ENCODE measurements at regions not wholly inside any gene's neighbourhood (a gene's known extent, or its start where the extent isn't known, plus 50 kb on each side); places are given as distances from the start of the nearest gene placed in this dataset.

- DNase-seq = no peak
- no peak for TF ChIP-seq CTCF (IDR thresholded peaks at IDR 0.05)
- H3K9me3 ChIP-seq = no peaks in the 10 kb centered on the region
- no peak overlapping the region for H3K27ac ChIP-seq
- no peaks in the 10 kb centered on the region for H3K27me3 ChIP-seq
- no peaks in the 10 kb centered on the region for H3K36me3 ChIP-seq
- no peak for ATAC-seq
- intact Hi-C loops (cut with DNase I) = no loop called here
- no peaks in the 10 kb centered on the region for H3K4me1 ChIP-seq
- no peak overlapping the region for H3K4me3 ChIP-seq
Observed at GRCh38 chr2:38215522-38215921, 139.6 kb upstream of the CYP1B1 start.

GRCh38 chr2:38214209-38214717 lies 138.3 kb upstream of the CYP1B1 start:
- no peak overlapping the region for H3K27ac ChIP-seq
- no peak for TF ChIP-seq CTCF (IDR thresholded peaks at IDR 0.05)
- intact Hi-C loops (cut with DNase I) = no loop called here
- no peak for DNase-seq
- H3K4me1 ChIP-seq = no peaks in the 10 kb centered on the region
- no peak for ATAC-seq
- H3K4me3 ChIP-seq = no peak overlapping the region
- no peaks in the 10 kb centered on the region for H3K9me3 ChIP-seq
- H3K36me3 ChIP-seq = no peaks in the 10 kb centered on the region
- H3K27me3 ChIP-seq = no peaks in the 10 kb centered on the region

GRCh38 chr2:38213619-38214167 lies 137.7 kb upstream of the CYP1B1 start:
- Histone ChIP-seq H3K27me3 (no peaks in the 10 kb centered on the region), H3K4me3 (no peak overlapping the region), H3K27ac (no peak overlapping the region), H3K9me3 (no peaks in the 10 kb centered on the region), H3K4me1 (no peaks in the 10 kb centered on the region), H3K36me3 (no peaks in the 10 kb centered on the region)
- DNase-seq (no peak), ATAC-seq (no peak)
- intact Hi-C loops (cut with DNase I) = no loop called here
- TF ChIP-seq CTCF (IDR thresholded peaks at IDR 0.05) = no peak

- Histone ChIP-seq H3K36me3 (no peaks in the 10 kb centered on the region), H3K4me3 (no peak overlapping the region), H3K4me1 (no peaks in the 10 kb centered on the region), H3K27ac (no peak overlapping the region), H3K27me3 (no peaks in the 10 kb centered on the region), H3K9me3 (no peaks in the 10 kb centered on the region)
- DNase-seq (no peak), ATAC-seq (no peak)
- intact Hi-C loops (cut with DNase I) = no loop called here
- TF ChIP-seq CTCF (IDR thresholded peaks at IDR 0.05) = no peak
Observed at GRCh38 chr2:38212312-38212711, 136.4 kb upstream of the CYP1B1 start.

GRCh38 chr2:38207168-38207567 lies 131.2 kb upstream of the CYP1B1 start:
- DNase-seq = no peak
- no peak for TF ChIP-seq CTCF (IDR thresholded peaks at IDR 0.05)
- no peaks in the 10 kb centered on the region for H3K9me3 ChIP-seq
- no peaks in the 10 kb centered on the region for H3K27me3 ChIP-seq
- H3K4me1 ChIP-seq = no peaks in the 10 kb centered on the region
- H3K36me3 ChIP-seq = no peaks in the 10 kb centered on the region
- intact Hi-C loops (cut with DNase I) = no loop called here
- no peak overlapping the region for H3K27ac ChIP-seq
- no peak overlapping the region for H3K4me3 ChIP-seq
- no peak for ATAC-seq

- Histone ChIP-seq H3K27me3 (no peaks in the 10 kb centered on the region), H3K27ac (no peak overlapping the region), H3K36me3 (no peaks in the 10 kb centered on the region), H3K4me1 (no peaks in the 10 kb centered on the region), H3K9me3 (no peaks in the 10 kb centered on the region), H3K4me3 (no peak overlapping the region)
- DNase-seq = no peak
- no peak for ATAC-seq
- intact Hi-C loops (cut with DNase I) = no loop called here
- no peak for TF ChIP-seq CTCF (IDR thresholded peaks at IDR 0.05)
Observed at GRCh38 chr2:38203446-38203810, 127.5 kb upstream of the CYP1B1 start.

All from upper lobe of right lung (tissue), 1 donor.